Stimulated activated CD8-positive, alpha-beta memory T cell treated with anti-CD3 and anti-CD28 coated beads, Interleukin-4, amount 100 ng/mL, for 4 hours (primary cell): ENCODE measurements at regions not wholly inside any gene's neighbourhood (a gene's known extent, or its start where the extent isn't known, plus 50 kb on each side); places are given as distances from the start of the nearest gene placed in this dataset.

Experiments used
- DNase-seq, 2 donors: peaks; one replicate each; pipeline ENCODE4 v3.0.0-alpha.2; 2020; ENCODE audit warnings: low read depth in 2 of 2, low spot score in 1 of 2

GRCh38 chr2:71743995-71744675 lies 290.8 kb downstream of the DYSF start:
- DNase-seq = no peak

GRCh38 chr2:71742953-71743601 lies 289.7 kb downstream of the DYSF start:
- DNase-seq = no peak

GRCh38 chr2:71736986-71737385 lies 283.6 kb downstream of the DYSF start:
- DNase-seq = no peak

GRCh38 chr2:71736091-71736861 lies 282.9 kb downstream of the DYSF start:
- DNase-seq = no peak
